NOMO-1 treated with DMSO at 0.1 percent for 48 hours (cell line): ENCODE measurements at regions not wholly inside any gene's neighbourhood (a gene's known extent, or its start where the extent isn't known, plus 50 kb on each side); places are given as distances from the start of the nearest gene placed in this dataset.
"Not testable (repeated sequence)": the region's sequence is repeated elsewhere in the genome, so short reads cannot be mapped to it uniquely, and the experiment has no call there.

ENCODE experiments used
- DNase-seq: peaks from one replicate; lab custom pipeline; 2025; ENCODE audit not compliant: unreplicated experiment; lab: John Stamatoyannopoulos, UW

DNA sequence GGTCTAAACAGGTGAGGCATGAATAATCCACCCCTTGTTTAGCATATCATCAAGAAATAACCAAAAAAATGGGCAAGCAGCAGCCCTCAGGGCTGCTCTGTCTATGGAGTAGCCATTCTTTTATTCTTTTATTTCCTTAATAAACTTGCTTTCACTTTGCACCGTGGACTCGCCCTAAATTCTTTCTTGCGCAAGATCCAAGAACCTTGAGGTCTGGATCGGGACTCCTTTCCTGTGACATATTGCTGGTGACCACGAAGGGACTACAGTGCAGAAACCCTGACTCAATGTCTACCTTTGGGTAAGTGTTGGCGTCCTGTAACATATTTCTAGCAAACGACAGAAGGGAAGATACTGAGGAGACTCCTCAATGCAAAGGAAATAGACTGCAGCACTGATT, 1099.2 kb downstream of the FAM181B start:
- no peak for DNase-seq

DNA sequence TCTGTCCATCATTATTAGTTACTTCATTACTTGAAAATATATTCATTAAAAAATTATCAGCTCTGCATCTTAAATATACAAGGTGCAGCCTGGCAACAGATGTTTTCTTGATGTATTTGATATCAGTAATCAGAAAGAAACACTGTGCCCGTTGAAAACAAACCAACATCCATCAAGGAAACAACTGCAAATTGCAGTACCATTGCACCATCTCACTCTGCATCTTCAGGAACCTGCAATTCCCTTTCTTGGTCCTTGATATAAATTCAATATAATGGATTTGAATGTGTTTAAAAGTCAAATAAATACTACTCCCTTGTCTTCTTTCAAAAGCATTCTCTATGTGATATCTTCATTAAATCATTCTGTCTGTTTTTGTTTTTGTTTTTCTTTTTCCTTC, 1131.2 kb downstream of the FAM181B start:
- DNase-seq = no peak

DNA sequence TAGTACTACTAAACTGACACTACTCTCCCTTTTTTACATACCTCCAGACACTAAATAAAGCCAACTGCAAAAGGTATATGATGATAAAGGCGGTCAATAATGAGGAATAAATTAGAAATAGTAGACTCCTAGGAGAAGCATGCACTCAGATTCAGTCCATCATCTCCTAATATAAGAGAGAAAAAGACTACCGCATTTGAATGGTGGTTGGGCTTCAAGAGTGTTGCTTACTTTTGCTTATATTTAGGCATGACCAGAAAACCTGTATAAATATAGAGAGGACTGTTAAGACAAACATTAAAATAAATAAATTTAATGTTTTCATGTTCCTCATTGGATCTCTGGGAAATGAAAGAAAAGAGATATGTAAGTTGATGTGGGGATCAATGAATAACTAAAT, 1137.0 kb downstream of the FAM181B start:
- DNase-seq = no peak

- no peak for DNase-seq
Observed at GRCh38 chr11:81585390-81585933, 1148.2 kb downstream of the FAM181B start.

DNA sequence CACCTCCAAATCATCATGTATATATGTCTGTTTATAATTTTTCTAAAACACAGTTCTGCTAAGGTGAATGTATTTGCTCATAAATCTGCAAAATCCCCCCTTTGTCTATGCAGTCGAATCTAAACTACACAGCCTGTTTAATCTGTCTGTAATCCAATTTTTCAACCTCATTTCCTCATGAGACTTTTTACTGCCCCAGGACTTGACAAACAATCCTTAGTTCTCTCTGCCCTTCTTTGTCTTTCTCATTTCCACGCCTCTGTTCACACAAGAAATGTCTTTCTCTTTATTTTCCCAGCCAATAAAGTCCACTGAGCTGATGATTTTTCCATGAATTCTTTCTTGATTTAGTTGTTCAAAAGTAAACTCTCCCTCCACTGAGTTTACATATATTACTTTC, 1154.3 kb downstream of the FAM181B start:
- no peak for DNase-seq

- DNase-seq = no peak
Observed at GRCh38 chr11:81578571-81578970, 1155.1 kb downstream of the FAM181B start.

GRCh38 chr11:81574301-81574700, 1159.4 kb downstream of the FAM181B start:
- DNase-seq = no peak

GRCh38 chr11:81573367-81573766, 1160.3 kb downstream of the FAM181B start:
- DNase-seq = no peak

DNA sequence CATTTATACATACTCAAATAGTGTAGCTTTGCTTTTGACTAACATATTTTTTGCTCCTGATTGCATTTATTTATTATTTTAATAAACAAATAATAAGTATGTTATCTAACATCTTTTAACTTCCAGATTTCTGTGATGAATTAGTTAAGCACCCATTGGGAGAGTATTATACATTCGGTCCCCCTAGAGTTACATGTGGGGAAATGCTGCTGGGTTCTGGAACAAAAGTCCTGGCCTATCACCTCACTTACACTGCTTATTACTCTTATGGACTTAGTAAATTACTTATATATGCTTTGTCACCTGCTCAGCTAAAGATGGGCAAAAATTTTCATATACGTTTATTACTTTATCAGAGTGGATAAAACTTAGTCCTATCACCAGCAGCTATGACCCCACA, 1163.0 kb downstream of the FAM181B start:
- DNase-seq = no peak

DNA sequence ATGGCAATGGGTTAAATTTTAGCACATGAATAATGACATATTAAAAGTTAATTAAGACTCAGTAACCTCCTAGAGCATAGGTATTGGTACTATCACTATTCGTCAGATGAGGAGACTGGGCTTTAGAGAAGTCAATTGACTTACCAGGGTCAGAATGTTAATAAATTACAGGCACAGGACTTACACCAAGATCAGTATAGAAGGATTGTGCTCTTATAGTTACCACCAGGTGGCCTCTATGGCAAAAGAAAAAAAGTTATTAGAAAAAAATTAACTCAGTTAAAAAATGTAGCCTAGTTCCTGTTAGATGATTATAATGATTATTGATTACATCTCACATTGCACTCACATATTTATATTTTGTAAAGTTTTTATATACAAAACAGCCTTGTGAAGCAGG, 1163.7 kb downstream of the FAM181B start:
- no peak for DNase-seq

GRCh38 chr11:81568918-81569317, 1164.7 kb downstream of the FAM181B start:
- DNase-seq = no peak

DNA sequence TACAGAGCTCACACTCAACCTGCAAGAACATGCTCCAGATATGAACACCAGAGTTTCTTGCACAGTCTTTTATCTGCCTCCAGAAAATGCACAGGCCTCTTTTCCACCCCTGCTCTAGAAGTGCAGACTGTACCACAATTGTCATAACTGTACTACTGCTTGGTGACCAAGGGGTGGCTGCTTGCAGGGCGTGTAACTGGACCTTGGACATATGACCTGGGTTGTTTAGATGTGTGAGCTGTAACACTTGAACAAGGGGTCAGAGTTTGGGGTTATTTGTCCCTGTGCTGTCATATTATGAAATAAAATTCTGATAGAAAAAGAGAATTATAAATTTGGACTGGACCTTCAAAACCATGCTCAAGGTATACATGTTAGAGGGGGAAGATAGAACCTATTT, 1185.5 kb downstream of the FAM181B start:
- no peak for DNase-seq

- not testable (repeated sequence) for DNase-seq
Observed at GRCh38 chr11:81539806-81540205, 1193.9 kb downstream of the FAM181B start.

- DNase-seq = no peak
Observed at GRCh38 chr11:81515566-81515965, 1218.1 kb downstream of the FAM181B start.

DNA sequence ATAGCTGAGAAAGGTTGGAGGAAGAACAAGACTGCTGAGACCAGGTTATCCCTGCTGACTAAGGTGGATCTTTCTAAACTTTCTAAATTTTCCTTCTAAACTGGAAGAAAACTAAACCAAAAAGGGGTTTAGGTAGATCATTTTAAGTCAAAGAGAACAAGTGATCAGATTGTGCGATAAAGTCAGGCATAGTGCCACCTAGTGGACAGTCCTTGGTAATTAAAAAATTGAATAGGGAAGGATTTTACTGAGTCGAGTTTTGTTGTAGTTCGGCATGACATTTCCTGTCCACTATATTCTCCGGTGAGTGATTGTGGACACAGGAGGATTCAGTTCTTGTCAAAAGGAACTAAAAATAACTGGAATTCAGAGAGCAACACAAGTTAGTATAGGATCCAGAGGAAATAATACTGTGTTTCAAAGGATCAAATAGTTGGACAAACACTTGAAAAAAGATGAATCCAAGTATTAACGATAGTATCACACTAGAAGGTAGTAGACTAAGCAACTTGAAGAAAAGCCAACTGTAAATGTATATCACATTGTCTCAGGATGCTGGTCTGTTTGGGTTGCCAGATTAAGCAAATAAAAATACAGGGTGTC, 1236.4 kb downstream of the FAM181B start:
- peak; percentile 33 for DNase-seq

DNA sequence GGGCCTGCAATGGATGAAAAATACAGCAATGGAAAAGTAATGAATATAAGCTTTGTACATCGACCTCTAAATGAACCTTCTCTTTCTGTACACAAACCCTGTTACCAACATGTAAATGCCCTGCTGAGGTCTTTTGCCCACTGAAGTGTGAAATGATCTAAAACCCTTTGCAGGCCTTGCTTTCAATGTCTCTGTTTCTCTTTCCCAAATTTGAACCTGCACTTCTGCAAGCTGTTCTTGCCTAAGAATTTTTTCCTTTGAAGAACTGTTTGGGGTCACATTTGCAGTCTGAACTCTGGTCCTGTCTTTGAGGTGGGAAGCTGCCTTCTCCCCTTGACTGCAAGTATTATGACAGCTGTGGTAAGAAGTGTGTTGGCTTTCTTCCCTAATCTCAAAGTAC, 1237.1 kb downstream of the FAM181B start:
- no peak for DNase-seq

- no peak for DNase-seq
Observed at GRCh38 chr11:81495699-81496292, 1237.9 kb downstream of the FAM181B start.

GRCh38 chr11:81494431-81494830, 1239.2 kb downstream of the FAM181B start:
- no peak for DNase-seq

DNA sequence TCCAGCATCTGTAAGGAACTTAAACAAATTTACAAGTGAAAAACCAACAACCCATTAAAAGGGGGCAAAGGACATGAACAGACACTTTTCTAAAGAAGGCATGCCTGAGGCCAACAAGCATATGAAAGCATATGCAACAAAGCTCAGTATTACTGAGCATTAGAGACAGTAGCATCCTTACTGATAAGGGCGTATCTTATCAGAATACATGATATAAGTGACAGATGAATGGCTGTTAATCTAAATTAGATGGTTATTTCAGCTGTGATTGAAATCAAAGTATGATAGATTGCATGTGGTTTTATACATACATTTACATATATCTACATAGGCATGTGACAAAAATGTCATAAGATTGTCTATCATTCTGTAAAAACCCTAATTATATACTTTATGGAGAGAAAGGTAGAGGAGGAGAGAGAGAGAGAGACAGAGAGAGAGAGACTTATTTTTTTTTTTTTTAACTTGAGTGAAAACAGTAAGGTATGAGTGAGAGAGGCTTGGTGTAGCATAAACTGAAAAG, 1240.7 kb downstream of the FAM181B start:
- DNase-seq = no peak

GRCh38 chr11:81487109-81487508, 1246.6 kb downstream of the FAM181B start:
- DNase-seq = no peak

DNA sequence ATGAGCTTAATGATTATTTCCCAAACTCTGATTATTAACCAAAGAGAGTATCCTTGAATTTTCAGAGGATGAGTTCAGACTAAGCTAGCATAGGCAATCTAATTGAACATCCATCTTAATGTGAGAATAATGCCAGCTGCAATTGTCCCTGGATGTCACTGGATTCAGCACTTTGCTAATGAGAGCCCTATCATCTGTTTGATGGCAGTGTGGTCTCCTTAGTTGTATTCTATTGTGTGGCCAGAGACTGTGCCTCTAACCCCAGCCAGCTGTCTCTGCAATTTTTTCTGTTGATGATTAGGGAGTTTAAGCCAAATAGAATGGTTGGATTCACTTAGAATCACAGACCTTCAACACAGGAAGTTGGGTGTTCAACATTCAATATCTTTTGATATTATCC, 1249.5 kb downstream of the FAM181B start:
- no peak for DNase-seq

GRCh38 chr11:81477277-81477676, 1256.4 kb downstream of the FAM181B start:
- DNase-seq = no peak

DNA sequence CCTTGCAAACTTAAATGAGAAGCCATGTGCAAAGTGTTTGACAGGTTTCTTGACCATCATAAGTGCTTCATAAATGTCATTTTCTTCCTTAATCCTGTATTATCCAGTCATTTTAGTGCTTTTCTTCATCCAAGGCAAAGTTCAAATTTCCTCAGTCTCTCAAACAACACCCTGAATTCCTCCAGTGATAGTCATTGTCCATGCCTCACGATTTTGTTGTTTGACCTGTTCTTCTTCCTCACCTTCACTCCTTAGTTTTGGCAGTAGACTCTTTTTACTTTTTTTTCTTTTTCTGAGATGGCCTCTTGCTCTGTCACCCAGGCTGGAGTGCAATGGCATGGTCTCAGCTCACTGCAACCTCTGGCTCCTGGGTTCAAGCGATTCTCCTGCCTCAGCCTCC, 1257.3 kb downstream of the FAM181B start:
- no peak for DNase-seq
